Panc1 (cell line): ENCODE measurements at regions not wholly inside any gene's neighbourhood (a gene's known extent, or its start where the extent isn't known, plus 50 kb on each side); places are given as distances from the start of the nearest gene placed in this dataset.

Experiments used
- ATAC-seq: fragments of 200-7000 bp; cut with Tn5 transposase; 2 replicates; pipeline ENCODE4 v1.9.1; 2020; ENCODE audit warnings: mild to moderate bottlenecking, moderate library complexity
- BruUV-seq: library from RNA; stranded (reverse); fragments of 400-500 nt; replicated peaks from 2 replicates; lab custom pipeline; 2021; lab: Mats Ljungman, UMichigan
- CTCF ChIA-PET: fragments of 300-600 bp; sonication (Branson Sonifier 250); formaldehyde crosslinking; loops from one replicate; lab custom pipeline; 2022; ENCODE audit warnings: antibody characterized with exemption; lab: Charles Lee
- POLR2A ChIA-PET: fragments of 300-600 bp; sonication (Branson Sonifier 250); formaldehyde crosslinking; loops from one replicate; lab custom pipeline; 2022; ENCODE audit warnings: antibody characterized with exemption; lab: Charles Lee
- DNase-seq: peaks from one replicate; pipeline ENCODE4 v3.0.0-alpha.2; 2010; ENCODE audit warnings: low read depth, low spot score
- H3K27ac ChIP-seq: 2 replicates; pipeline ENCODE4 v1.5.1; 2011; ENCODE audit warnings: mild to moderate bottlenecking, low read length, inconsistent platforms
- H3K27me3 ChIP-seq: fragments of 200-500 bp; sonication (Bioruptor generic); 2 replicates; pipeline ENCODE4 v1.6.0; 2014; ENCODE audit warnings: low read length, inconsistent platforms; ENCODE audit not compliant: control insufficient read depth, insufficient read depth
- H3K36me3 ChIP-seq: fragments of 200-500 bp; sonication (Bioruptor generic); 2 replicates; pipeline ENCODE4 v1.5.1; 2014; ENCODE audit warnings: inconsistent platforms, mild to moderate bottlenecking, low read length, moderate library complexity; ENCODE audit not compliant: control insufficient read depth, insufficient read depth
- H3K4me1 ChIP-seq: 2 replicates; pipeline ENCODE4 v1.5.1; 2011; ENCODE audit warnings: inconsistent platforms, mild to moderate bottlenecking, low read length, moderate library complexity; ENCODE audit not compliant: control insufficient read depth, insufficient read depth
- H3K4me3 ChIP-seq, 2 experiments: 2 replicates each; pipeline ENCODE4 v1.5.1; 2011 to 2012; ENCODE audit warnings: low read depth in 2 of 2, low read length in 2 of 2, mild to moderate bottlenecking in 2 of 2, inconsistent platforms in 1 of 2, moderate library complexity in 1 of 2
- H3K9me3 ChIP-seq: fragments of 200-500 bp; sonication (Bioruptor generic); 2 replicates; pipeline ENCODE4 v1.5.1; 2014; ENCODE audit warnings: low read depth, mild to moderate bottlenecking, inconsistent platforms, low read length, moderate library complexity; ENCODE audit not compliant: control insufficient read depth, insufficient read depth
- POLR2AphosphoS5 ChIP-seq: IDR thresholded peaks from 2 replicates; pipeline ENCODE4 v1.6.1; 2012; ENCODE audit warnings: mild to moderate bottlenecking, low read depth, low read length, moderate library complexity
- SIN3A ChIP-seq: IDR thresholded peaks from 2 replicates; pipeline ENCODE4 v1.6.1; 2012; ENCODE audit warnings: low read depth, mild to moderate bottlenecking, low read length, moderate library complexity, borderline replicate concordance; ENCODE audit not compliant: insufficient read depth
- TCF7L2 ChIP-seq: IDR thresholded peaks from 2 replicates; pipeline ENCODE4 v1.6.1; 2011; ENCODE audit warnings: mild to moderate bottlenecking, low read depth, low read length, inconsistent platforms
- in situ Hi-C: cut with HindIII; loops from 2 replicates; pipeline ENCODE4 v1.10.0; 2016; ENCODE audit warnings: low sequenced_read_pairs, low pct_unique_long_range_greater_than_20kb
- intact Hi-C: fragments of 100-400 bp; cut with micrococcal nuclease; formaldehyde crosslinking; loops from one replicate; pipeline ENCODE4 v1.10.0; 2022; ENCODE audit not compliant: unreplicated experiment
- TF ChIP-seq, protein P1 (sequence below): fragments of 450-650 bp; IDR thresholded peaks from 2 replicates; pipeline ENCODE4 v1.5.1; 2017; ENCODE audit warnings: mild to moderate bottlenecking
- TF ChIP-seq, protein P2 (sequence below), 2 experiments: IDR thresholded peaks; 2 replicates each; pipeline ENCODE4 v1.6.1; 2011 to 2012; ENCODE audit warnings: low read depth in 2 of 2, control low read depth in 1 of 2, low read length in 1 of 2, mild to moderate bottlenecking in 1 of 2, moderate library complexity in 1 of 2; ENCODE audit not compliant: insufficient read depth in 1 of 2

DNA sequence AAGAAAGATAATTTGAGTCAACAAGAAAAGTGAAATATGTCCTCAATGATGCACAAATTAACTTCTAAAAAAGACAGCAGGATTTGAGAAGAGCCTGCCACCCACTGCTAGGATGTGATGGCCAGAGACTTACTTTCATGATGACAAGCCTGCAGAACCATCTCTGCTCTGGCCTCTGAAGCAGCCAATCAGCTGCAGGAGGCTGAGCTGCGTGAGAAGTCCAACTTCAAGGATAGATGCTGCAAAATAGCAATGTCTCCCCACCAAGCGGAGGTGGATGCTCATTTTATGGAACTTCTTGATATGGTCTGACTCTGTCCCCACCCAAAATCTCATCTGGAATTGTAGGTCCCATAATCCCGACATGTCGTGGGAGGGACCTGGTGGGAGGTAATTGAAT is 53.1 kb downstream of the CYRIA start:
- POLR2A ChIA-PET, result no interaction called here
- CTCF ChIA-PET, result interaction anchor here (1.4 kb wide), 1 partner anchor 145 kb away, joined by 5 read pairs; no protein-coding TSS in a partner anchor
- ATAC-seq, result no peak
- no TSS peak for BruUV-seq
- Histone ChIP-seq H3K9me3 (no peaks in the 10 kb centered on the region), H3K4me1 (no peaks in the 10 kb centered on the region), H3K27ac (no peak overlapping the region), H3K36me3 (no peaks in the 10 kb centered on the region), H3K4me3 (no peak overlapping the region), H3K27me3 (peaks cover 8% of the 10 kb centered on the region)
- TF ChIP-seq POLR2AphosphoS5 (no peak), SIN3A (no peak)
- TF ChIP-seq, protein P1, sequence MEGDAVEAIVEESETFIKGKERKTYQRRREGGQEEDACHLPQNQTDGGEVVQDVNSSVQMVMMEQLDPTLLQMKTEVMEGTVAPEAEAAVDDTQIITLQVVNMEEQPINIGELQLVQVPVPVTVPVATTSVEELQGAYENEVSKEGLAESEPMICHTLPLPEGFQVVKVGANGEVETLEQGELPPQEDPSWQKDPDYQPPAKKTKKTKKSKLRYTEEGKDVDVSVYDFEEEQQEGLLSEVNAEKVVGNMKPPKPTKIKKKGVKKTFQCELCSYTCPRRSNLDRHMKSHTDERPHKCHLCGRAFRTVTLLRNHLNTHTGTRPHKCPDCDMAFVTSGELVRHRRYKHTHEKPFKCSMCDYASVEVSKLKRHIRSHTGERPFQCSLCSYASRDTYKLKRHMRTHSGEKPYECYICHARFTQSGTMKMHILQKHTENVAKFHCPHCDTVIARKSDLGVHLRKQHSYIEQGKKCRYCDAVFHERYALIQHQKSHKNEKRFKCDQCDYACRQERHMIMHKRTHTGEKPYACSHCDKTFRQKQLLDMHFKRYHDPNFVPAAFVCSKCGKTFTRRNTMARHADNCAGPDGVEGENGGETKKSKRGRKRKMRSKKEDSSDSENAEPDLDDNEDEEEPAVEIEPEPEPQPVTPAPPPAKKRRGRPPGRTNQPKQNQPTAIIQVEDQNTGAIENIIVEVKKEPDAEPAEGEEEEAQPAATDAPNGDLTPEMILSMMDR, result no peak
- TF ChIP-seq, protein P2, sequence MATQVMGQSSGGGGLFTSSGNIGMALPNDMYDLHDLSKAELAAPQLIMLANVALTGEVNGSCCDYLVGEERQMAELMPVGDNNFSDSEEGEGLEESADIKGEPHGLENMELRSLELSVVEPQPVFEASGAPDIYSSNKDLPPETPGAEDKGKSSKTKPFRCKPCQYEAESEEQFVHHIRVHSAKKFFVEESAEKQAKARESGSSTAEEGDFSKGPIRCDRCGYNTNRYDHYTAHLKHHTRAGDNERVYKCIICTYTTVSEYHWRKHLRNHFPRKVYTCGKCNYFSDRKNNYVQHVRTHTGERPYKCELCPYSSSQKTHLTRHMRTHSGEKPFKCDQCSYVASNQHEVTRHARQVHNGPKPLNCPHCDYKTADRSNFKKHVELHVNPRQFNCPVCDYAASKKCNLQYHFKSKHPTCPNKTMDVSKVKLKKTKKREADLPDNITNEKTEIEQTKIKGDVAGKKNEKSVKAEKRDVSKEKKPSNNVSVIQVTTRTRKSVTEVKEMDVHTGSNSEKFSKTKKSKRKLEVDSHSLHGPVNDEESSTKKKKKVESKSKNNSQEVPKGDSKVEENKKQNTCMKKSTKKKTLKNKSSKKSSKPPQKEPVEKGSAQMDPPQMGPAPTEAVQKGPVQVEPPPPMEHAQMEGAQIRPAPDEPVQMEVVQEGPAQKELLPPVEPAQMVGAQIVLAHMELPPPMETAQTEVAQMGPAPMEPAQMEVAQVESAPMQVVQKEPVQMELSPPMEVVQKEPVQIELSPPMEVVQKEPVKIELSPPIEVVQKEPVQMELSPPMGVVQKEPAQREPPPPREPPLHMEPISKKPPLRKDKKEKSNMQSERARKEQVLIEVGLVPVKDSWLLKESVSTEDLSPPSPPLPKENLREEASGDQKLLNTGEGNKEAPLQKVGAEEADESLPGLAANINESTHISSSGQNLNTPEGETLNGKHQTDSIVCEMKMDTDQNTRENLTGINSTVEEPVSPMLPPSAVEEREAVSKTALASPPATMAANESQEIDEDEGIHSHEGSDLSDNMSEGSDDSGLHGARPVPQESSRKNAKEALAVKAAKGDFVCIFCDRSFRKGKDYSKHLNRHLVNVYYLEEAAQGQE (IDR thresholded peaks at IDR 0.05; ENCODE audit: insufficient read depth in 1 of 2, low read depth in 2 of 2, low read length in 1 of 2), result no peak
- no peak for DNase-seq
- intact Hi-C loops, result no loop called here
- in situ Hi-C loops, result no loop called here

DNA sequence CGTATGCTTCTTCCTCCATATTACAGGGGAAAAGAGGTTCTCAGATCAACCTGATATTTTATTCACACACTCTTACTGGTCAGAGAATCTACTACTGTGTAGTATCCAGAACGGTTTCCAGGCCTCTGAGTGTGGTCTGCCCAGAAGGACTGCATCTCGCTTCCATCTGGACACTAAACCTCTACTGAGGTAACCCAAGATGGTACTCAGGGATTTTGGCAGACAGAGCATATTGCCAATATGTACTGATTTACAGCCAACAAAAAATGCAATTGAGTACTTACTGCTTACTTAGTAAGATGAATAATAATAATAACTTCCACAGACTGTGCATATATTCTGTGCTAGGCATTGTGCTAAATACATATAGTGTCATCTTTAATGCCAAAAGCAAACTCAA is 55.8 kb downstream of the CYRIA start:
- Histone ChIP-seq H3K9me3 (no peaks in the 10 kb centered on the region), H3K4me3 (no peak overlapping the region), H3K27ac (no peak overlapping the region), H3K27me3 (peaks cover 10% of the 10 kb centered on the region), H3K4me1 (no peaks in the 10 kb centered on the region), H3K36me3 (no peaks in the 10 kb centered on the region)
- TF ChIP-seq TCF7L2 (no peak), POLR2AphosphoS5 (no peak), SIN3A (no peak)
- TF ChIP-seq, protein P1, result no peak
- TF ChIP-seq, protein P2 (IDR thresholded peaks at IDR 0.05; ENCODE audit: insufficient read depth in 1 of 2, low read depth in 2 of 2, low read length in 1 of 2), result no peak
- in situ Hi-C loops (no loop called here), intact Hi-C loops (loop anchor here (1.0 to 5.0 kb wide), 3 partner anchors 56 to 972 kb away; partner anchors contain the start of gene MYCN)
- ChIA-PET CTCF (interaction anchor here (0.6 kb wide), 1 partner anchor 1009 kb away, joined by 7 read pairs; no protein-coding TSS in a partner anchor), POLR2A (no interaction called here)
- ATAC-seq (no peak), DNase-seq (no peak)
- no TSS peak for BruUV-seq
